ENCODE measurements at regions not wholly inside any gene's neighbourhood (a gene's known extent, or its start where the extent isn't known, plus 50 kb on each side); places are given as distances from the start of the nearest gene placed in this dataset.
A peak's percentile ranks its signal among the peaks of the same experiment; 100 is the strongest.

- no peak overlapping the region for H3K9ac ChIP-seq (ENCODE audit: low read depth, low read length, poor library complexity)
- no peak for DNase-seq (ENCODE audit: low spot score)
These were observed 67.9 kb upstream of the BEGAIN start for GRCh38 chr14:100654814-100655740.

GRCh38 chr14:100655741-100656085 lies 68.5 kb upstream of the BEGAIN start:
- Histone ChIP-seq H4K8ac (ENCODE audit: low read depth, low read length) (no peak overlapping the region), H4K91ac (ENCODE audit: low read depth, low read length, poor library complexity) (peak overlapping the region; percentile 44), H3K4ac (ENCODE audit: low read length) (peak overlapping the region; percentile 68), H3K18ac (ENCODE audit: low read length) (peak overlapping the region; percentile 93), H2AK5ac (ENCODE audit: low read depth, low read length) (peak overlapping the region; percentile 99), H3K27me3 (ENCODE audit: control insufficient read depth in 3 of 3, insufficient read depth in 3 of 3, low read depth in 1 of 3, low read length in 3 of 3) (peaks cover 0 to 22% (median 0%) of the 10 kb centered on the region in 3 experiments), H3K9ac (ENCODE audit: low read depth, low read length, poor library complexity) (peak overlapping the region; percentile 45), H3K79me1 (ENCODE audit: low read depth, low read length) (peaks cover 6% of the 10 kb centered on the region), H2BK120ac (ENCODE audit: low read depth, low read length) (peak overlapping the region; percentile 75), H2BK5ac (ENCODE audit: low read length) (peak overlapping the region; percentile 83), H3K4me1 (ENCODE audit: control insufficient read depth in 2 of 2, insufficient read depth in 1 of 2, low read depth in 1 of 2, low read length in 2 of 2) (peaks cover 17 to 41% of the 10 kb centered on the region in 2 donors), H2BK15ac (ENCODE audit: low read length) (peak overlapping the region; percentile 59), H3K36me3 (replicated peaks in 1 of 2; ENCODE audit: control insufficient read depth in 2 of 2, insufficient read depth in 2 of 2, low read length in 2 of 2) (no peaks in the 10 kb centered on the region), H3K9me3 (replicated peaks in 1 of 2; ENCODE audit: control insufficient read depth in 2 of 2, insufficient read depth in 1 of 2, low read depth in 1 of 2, low read length in 2 of 2) (peaks cover 0 to 2% of the 10 kb centered on the region in 2 donors), H3K23ac (ENCODE audit: low read depth, low read length, poor library complexity) (no peak overlapping the region), H2BK12ac (ENCODE audit: low read length) (peak overlapping the region; percentile 92), H3K14ac (ENCODE audit: low read length) (no peak overlapping the region), H2AFZ (ENCODE audit: low read length) (no peak overlapping the region), H3K4me2 (ENCODE audit: insufficient read depth, low read length, poor library complexity, severe bottlenecking) (no peak overlapping the region), H3K27ac (replicated peaks; ENCODE audit: low read length) (no peak overlapping the region), H3K4me3 (ENCODE audit: low read length in 2 of 2) (no peak overlapping the region)
- DNase-seq (ENCODE audit: low spot score): no peak
- no CpG with 5 or more reads among the region's 2 CpGs for WGBS, 2 donors (ENCODE audit: extremely low coverage in 2 of 2, insufficient read length in 2 of 2, insufficient replicate concordance in 1 of 2)

More at GRCh38 chr14:100654814-100655740, 67.9 kb upstream of the BEGAIN start:
- peak overlapping the region; percentile 92 for H2BK12ac ChIP-seq (ENCODE audit: low read length)
- H3K4me3 ChIP-seq (ENCODE audit: low read length in 2 of 2): no peak overlapping the region
- H2AFZ ChIP-seq (ENCODE audit: low read length): peak overlapping the region; percentile 27
- peak overlapping the region; percentile 83 for H2BK5ac ChIP-seq (ENCODE audit: low read length)
- no peak overlapping the region for H3K4ac ChIP-seq (ENCODE audit: low read length)
- peak overlapping the region; percentile 37 for H3K4me2 ChIP-seq (ENCODE audit: insufficient read depth, low read length, poor library complexity, severe bottlenecking)
- peaks cover 17 to 41% of the 10 kb centered on the region in 2 donors for H3K4me1 ChIP-seq (ENCODE audit: control insufficient read depth in 2 of 2, insufficient read depth in 1 of 2, low read depth in 1 of 2, low read length in 2 of 2)
- H3K14ac ChIP-seq (ENCODE audit: low read length): no peak overlapping the region
- peaks cover 0 to 2% of the 10 kb centered on the region in 2 donors for H3K9me3 ChIP-seq (replicated peaks in 1 of 2; ENCODE audit: control insufficient read depth in 2 of 2, insufficient read depth in 1 of 2, low read depth in 1 of 2, low read length in 2 of 2)
- peak overlapping the region; percentile 29 for H3K27ac ChIP-seq (replicated peaks; ENCODE audit: low read length)
- peak overlapping the region; percentile 93 for H3K18ac ChIP-seq (ENCODE audit: low read length)
- peak overlapping the region; percentile 85 for H2BK120ac ChIP-seq (ENCODE audit: low read depth, low read length)
- no peaks in the 10 kb centered on the region for H3K36me3 ChIP-seq (replicated peaks in 1 of 2; ENCODE audit: control insufficient read depth in 2 of 2, insufficient read depth in 2 of 2, low read length in 2 of 2)
- peak overlapping the region; percentile 6 for H3K23ac ChIP-seq (ENCODE audit: low read depth, low read length, poor library complexity)
- no peak overlapping the region for H4K8ac ChIP-seq (ENCODE audit: low read depth, low read length)
- no CpG with 5 or more reads among the region's 43 CpGs for WGBS, 2 donors (ENCODE audit: extremely low coverage in 2 of 2, insufficient read length in 2 of 2, insufficient replicate concordance in 1 of 2)
- H2BK15ac ChIP-seq (ENCODE audit: low read length): no peak overlapping the region
- H3K79me1 ChIP-seq (ENCODE audit: low read depth, low read length): peaks cover 6% of the 10 kb centered on the region
- peak overlapping the region; percentile 85 for H2AK5ac ChIP-seq (ENCODE audit: low read depth, low read length)
- no peak overlapping the region for H4K91ac ChIP-seq (ENCODE audit: low read depth, low read length, poor library complexity)
- peaks cover 0 to 26% (median 0%) of the 10 kb centered on the region in 3 experiments for H3K27me3 ChIP-seq (ENCODE audit: control insufficient read depth in 3 of 3, insufficient read depth in 3 of 3, low read depth in 1 of 3, low read length in 3 of 3)

- Histone ChIP-seq H2AK5ac (ENCODE audit: low read depth, low read length) (peak overlapping the region; percentile 98), H2BK15ac (ENCODE audit: low read length) (no peak overlapping the region), H3K27ac (replicated peaks; ENCODE audit: low read length) (no peak overlapping the region), H3K4me1 (ENCODE audit: control insufficient read depth in 2 of 2, insufficient read depth in 1 of 2, low read depth in 1 of 2, low read length in 2 of 2) (peaks cover 17 to 41% of the 10 kb centered on the region in 2 donors), H3K18ac (ENCODE audit: low read length) (peak overlapping the region; percentile 78), H3K4me3 (ENCODE audit: low read length in 2 of 2) (no peak overlapping the region), H3K9me3 (replicated peaks in 1 of 2; ENCODE audit: control insufficient read depth in 2 of 2, insufficient read depth in 1 of 2, low read depth in 1 of 2, low read length in 2 of 2) (no peaks in the 10 kb centered on the region), H2BK5ac (ENCODE audit: low read length) (no peak overlapping the region), H2AFZ (ENCODE audit: low read length) (no peak overlapping the region), H3K27me3 (ENCODE audit: control insufficient read depth in 3 of 3, insufficient read depth in 3 of 3, low read depth in 1 of 3, low read length in 3 of 3) (peaks cover 0 to 9% (median 0%) of the 10 kb centered on the region in 3 experiments), H4K8ac (ENCODE audit: low read depth, low read length) (no peak overlapping the region), H4K91ac (ENCODE audit: low read depth, low read length, poor library complexity) (no peak overlapping the region), H3K4me2 (ENCODE audit: insufficient read depth, low read length, poor library complexity, severe bottlenecking) (no peak overlapping the region), H3K9ac (ENCODE audit: low read depth, low read length, poor library complexity) (no peak overlapping the region), H2BK12ac (ENCODE audit: low read length) (peak overlapping the region; percentile 47), H3K14ac (ENCODE audit: low read length) (no peak overlapping the region), H3K36me3 (replicated peaks in 1 of 2; ENCODE audit: control insufficient read depth in 2 of 2, insufficient read depth in 2 of 2, low read length in 2 of 2) (no peaks in the 10 kb centered on the region), H2BK120ac (ENCODE audit: low read depth, low read length) (peak overlapping the region; percentile 14), H3K79me1 (ENCODE audit: low read depth, low read length) (peaks cover 6% of the 10 kb centered on the region), H3K4ac (ENCODE audit: low read length) (no peak overlapping the region), H3K23ac (ENCODE audit: low read depth, low read length, poor library complexity) (no peak overlapping the region)
- DNase-seq (ENCODE audit: low spot score): no peak
- WGBS, 2 donors (ENCODE audit: extremely low coverage in 2 of 2, insufficient read length in 2 of 2, insufficient replicate concordance in 1 of 2): no CpG with 5 or more reads among the region's 15 CpGs
These were observed 69.7 kb upstream of the DLK1 start for GRCh38 chr14:100656996-100657395.

GRCh38 chr14:100657780-100658179 lies 68.9 kb upstream of the DLK1 start:
- Histone ChIP-seq H2BK120ac (ENCODE audit: low read depth, low read length) (peak overlapping the region; percentile 42), H3K9me3 (replicated peaks in 1 of 2; ENCODE audit: control insufficient read depth in 2 of 2, insufficient read depth in 1 of 2, low read depth in 1 of 2, low read length in 2 of 2) (no peaks in the 10 kb centered on the region), H3K27ac (replicated peaks; ENCODE audit: low read length) (no peak overlapping the region), H3K4me2 (ENCODE audit: insufficient read depth, low read length, poor library complexity, severe bottlenecking) (no peak overlapping the region), H3K27me3 (ENCODE audit: control insufficient read depth in 3 of 3, insufficient read depth in 3 of 3, low read depth in 1 of 3, low read length in 3 of 3) (peaks cover 0 to 3% (median 0%) of the 10 kb centered on the region in 3 experiments), H2AK5ac (ENCODE audit: low read depth, low read length) (peak overlapping the region; percentile 98), H2BK5ac (ENCODE audit: low read length) (peak overlapping the region; percentile 78), H3K4me3 (ENCODE audit: low read length in 2 of 2) (no peak overlapping the region), H3K4ac (ENCODE audit: low read length) (peak overlapping the region; percentile 87), H3K18ac (ENCODE audit: low read length) (peak overlapping the region; percentile 96), H3K36me3 (replicated peaks in 1 of 2; ENCODE audit: control insufficient read depth in 2 of 2, insufficient read depth in 2 of 2, low read length in 2 of 2) (no peaks in the 10 kb centered on the region), H4K8ac (ENCODE audit: low read depth, low read length) (no peak overlapping the region), H3K4me1 (ENCODE audit: control insufficient read depth in 2 of 2, insufficient read depth in 1 of 2, low read depth in 1 of 2, low read length in 2 of 2) (peaks cover 17 to 41% of the 10 kb centered on the region in 2 donors), H2BK15ac (ENCODE audit: low read length) (peak overlapping the region; percentile 100), H3K9ac (ENCODE audit: low read depth, low read length, poor library complexity) (no peak overlapping the region), H3K14ac (ENCODE audit: low read length) (peak overlapping the region; percentile 60), H3K79me1 (ENCODE audit: low read depth, low read length) (peaks cover 6% of the 10 kb centered on the region), H3K23ac (ENCODE audit: low read depth, low read length, poor library complexity) (peak overlapping the region; percentile 9), H4K91ac (ENCODE audit: low read depth, low read length, poor library complexity) (peak overlapping the region; percentile 54), H2AFZ (ENCODE audit: low read length) (no peak overlapping the region), H2BK12ac (ENCODE audit: low read length) (peak overlapping the region; percentile 86)
- WGBS, 2 donors (ENCODE audit: extremely low coverage in 2 of 2, insufficient read length in 2 of 2, insufficient replicate concordance in 1 of 2): no CpG with 5 or more reads among the region's 4 CpGs
- no peak for DNase-seq (ENCODE audit: low spot score)

All from neuronal stem cell (in vitro differentiated cells).